Ammon's horn (tissue), 1 donor: ENCODE measurements at regions not wholly inside any gene's neighbourhood (a gene's known extent, or its start where the extent isn't known, plus 50 kb on each side); places are given as distances from the start of the nearest gene placed in this dataset.
"Not testable (repeated sequence)": the region's sequence is repeated elsewhere in the genome, so short reads cannot be mapped to it uniquely, and the experiment has no call there.

Experiments used
- DNase-seq: peaks from one replicate; pipeline ENCODE4 v3.0.0-alpha.2; 2016; ENCODE audit warnings: low spot score

DNA sequence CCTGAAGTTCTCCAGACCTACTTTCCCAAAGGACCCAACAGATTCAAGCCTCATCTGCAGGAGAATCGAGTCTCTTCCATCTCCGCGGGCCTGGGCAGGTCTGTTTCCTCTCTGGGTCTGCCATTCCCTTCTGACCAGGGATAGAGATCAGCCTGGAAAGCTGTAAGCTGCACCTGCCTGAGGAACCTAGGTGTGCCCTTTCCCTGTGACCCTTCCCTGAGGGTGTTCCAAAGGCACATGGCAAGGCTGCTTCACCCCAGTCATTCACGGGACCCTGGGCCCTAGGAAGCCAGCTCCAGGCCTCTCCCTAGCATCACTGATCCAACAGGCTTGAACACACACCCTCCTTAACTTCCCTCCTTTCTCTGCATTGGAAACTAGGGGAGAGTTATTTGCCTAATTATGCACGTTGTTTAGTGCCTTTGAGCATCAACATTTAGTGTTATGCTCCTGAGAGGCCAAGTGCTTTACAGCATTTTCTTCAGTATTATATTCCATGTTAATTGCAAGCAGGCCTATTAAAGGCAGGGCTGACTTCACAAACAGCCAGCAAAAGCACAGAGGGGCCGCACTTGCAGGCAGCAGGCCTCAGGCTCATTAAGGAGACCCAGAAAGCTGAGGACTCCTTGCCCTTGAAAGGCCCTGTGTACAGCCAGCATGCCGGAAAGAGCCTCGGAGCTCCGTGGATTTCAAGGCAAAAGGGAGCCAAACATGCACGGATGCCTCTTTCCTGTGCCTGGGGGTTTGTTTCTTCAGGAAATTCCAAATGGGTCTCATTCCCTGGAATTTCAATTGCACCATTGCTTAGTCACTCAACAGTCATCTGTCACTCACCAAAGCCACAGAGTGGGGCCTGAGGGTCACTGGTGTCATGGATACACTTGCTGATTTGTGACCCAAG lies 91.0 kb upstream of the FAM20C start:
- DNase-seq = no peak

DNA sequence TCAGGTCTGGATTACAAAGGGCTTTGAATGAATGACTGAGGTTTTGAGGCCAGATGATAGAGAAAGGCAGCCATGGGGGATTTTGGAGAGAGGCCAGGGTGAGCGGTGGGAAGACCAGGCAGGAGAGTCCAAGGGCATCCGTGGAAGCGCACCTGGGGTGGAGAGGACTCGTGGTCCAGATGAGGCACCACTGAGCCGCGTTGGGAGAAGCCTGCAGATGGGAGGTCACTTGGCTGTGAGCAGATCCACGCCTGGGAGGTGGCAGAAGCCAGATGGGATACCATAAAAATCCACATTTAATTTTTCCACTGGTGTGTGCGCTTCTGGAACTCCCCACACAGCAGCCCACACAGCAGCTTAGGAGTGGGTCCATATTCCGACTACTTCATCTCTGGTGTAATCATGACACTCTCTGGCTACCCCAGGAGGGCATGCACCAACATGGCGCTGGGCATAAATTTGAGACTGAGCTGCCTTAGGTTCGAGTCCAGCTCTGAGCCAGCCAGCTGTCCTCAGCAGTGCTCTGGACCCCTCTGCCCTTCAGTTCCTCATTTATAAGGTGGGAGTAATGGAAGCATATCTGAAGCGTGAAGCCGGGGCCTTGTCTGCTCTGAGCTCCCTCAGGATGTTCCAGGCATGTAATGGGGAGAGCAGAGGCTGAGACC lies 90.2 kb upstream of the FAM20C start:
- DNase-seq = no peak

DNA sequence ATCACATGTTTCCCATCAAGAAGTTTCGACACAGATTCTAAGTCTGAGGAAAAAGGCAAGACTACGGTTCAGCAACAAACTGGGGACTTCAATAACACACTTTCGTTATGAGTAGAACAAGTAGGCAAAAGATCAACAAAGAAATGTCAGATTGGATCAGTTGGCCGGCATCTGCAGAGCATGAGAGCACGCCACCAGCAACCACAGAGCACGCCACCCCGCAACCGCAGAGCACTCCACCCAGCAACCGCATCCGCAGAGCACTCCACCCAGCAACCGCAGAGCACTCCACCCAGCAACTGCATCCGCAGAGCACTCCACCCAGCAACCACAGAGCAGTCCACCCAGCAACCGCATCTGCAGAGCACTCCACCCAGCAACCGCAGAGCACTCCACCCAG lies 89.7 kb upstream of the FAM20C start:
- no peak for DNase-seq

DNA sequence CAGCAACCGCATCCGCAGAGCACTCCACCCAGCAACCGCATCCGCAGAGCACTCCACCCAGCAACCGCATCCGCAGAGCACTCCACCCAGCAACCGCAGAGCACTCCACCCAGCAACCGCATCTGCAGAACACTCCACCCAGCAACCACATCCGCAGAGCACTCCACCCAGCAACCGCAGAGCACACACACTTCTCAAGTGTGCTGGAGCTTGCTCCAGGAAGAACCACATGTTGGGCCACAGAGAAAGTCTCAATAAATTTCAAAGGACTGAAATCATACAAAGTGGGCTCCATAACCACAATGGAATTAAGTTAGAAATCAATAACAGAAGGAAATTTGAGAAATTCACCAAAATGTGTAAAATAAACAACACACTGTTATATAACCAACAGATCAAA lies 88.4 kb upstream of the FAM20C start:
- not testable (repeated sequence) for DNase-seq

DNA sequence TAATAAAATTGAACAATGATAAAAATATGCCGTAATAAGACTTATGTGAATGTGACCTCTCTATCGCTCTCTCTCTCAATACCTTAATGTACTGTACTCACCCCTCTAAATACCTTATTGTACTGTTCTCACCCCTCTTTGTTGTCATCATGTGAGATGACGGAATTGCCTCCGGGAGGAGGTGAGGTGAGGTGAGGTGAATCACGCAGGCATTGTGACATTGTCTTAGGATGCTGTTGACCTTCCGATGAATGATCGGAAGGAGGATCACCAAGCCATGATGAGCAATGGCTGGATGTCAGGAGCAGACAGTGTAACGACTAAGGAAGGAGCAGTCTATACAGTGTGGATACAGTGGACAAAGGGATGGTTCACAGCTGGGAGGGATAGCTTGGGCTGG lies 87.4 kb upstream of the FAM20C start:
- DNase-seq = no peak

DNA sequence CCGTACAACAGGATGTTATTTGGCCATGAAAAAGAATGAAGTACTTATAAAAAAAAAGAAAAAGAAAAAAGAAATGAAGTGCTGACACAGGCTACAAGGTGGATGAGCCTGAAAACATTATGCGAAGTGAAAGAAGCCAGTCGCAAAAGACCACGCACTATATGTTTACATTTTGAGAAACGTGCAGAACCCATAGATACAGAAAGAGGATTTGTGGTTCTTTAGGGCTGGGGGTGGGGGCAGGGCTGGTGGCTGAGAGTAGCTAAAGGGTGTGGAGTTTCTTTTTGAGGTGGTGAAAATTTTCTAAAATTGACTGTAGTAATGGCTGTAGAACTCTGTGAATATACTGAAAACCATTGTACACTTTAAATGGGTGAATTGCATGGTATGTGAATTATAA lies 86.0 kb upstream of the FAM20C start:
- no peak for DNase-seq

DNA sequence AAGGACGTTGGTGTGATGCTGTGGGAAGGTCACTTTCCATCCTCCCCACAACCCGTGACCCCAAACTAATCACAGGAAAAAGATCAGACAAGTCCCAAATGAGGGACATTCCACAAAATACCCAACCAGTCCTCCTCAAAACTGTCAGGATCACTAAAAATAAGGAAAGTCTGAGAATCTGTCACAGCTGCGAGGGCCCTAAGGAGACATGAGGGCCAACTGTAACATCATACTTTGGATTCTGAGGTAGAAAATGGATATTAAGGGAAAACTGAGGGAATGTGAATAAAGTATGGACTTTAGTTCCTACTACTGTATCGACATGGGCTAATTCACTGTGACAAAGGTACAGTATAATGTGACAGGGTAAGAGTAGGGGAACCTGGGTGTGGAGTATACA lies 85.1 kb upstream of the FAM20C start:
- DNase-seq = no peak

DNA sequence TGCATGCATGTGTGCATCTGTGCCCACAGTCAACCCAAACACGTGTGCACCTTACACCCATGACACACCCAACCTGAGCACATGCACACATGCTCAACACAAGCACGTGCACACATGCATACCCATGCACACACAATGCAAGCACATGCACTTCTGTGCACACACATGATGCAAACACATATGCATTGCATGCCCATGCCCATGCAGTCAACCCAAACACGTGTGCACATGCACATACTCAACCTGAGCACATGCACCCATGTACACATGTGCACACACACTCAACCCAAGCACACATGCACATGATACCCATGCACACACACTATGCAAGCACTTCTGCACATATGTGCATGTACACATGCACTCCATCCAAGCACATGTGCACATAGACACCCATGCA lies 84.5 kb upstream of the FAM20C start:
- DNase-seq = no peak

DNA sequence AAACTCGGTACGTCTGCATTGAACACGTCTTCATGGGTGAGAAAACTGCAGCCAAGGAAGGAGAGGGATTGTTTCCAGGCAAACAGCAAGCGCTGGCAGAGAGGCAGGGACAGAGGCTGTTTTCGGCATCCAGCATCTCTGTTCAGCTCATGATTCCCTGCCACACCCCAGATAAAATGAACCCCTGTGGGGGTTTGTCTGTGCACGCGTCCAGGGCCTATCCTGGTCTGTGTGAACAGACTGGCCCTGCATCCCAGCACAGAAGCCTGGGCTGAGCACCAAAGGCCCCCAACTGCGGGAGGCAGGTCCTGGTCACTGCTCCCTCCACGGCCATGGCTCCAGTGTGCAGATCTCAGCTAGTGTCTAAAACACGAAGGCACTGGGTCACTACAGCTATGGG lies 83.3 kb upstream of the FAM20C start:
- no peak for DNase-seq

DNA sequence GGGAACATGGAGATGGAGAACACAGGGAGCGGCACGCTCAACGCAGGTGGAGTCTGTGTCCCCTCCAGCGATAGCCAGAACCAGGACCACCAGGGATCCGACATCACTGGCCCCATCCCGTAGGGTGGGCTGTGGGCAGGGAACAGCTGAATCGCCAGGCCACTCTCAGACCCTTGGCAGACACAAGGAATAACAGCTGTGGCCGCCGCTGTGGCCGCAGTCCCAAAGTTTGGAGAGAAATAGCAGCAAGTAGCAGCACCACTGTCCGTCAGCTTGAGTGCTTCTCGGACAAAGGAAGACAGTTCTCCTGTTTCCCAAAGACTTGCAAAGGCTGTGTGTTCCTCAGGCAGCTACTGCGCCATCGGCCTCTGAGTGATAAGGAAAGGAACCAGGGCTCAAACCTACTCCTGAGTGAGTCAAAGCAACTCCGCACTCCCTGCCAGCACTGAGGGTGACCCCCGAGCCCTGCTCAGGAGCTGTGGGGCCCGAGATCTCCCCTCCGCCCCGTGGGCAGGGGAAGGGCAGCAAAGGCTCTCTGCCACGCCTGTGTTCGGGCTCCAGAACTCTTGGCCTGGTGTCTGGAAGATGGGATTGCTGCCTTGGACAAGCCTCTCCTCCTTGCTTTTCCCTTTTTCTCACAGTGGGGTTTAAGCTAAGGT lies 82.3 kb upstream of the FAM20C start:
- no peak for DNase-seq

DNA sequence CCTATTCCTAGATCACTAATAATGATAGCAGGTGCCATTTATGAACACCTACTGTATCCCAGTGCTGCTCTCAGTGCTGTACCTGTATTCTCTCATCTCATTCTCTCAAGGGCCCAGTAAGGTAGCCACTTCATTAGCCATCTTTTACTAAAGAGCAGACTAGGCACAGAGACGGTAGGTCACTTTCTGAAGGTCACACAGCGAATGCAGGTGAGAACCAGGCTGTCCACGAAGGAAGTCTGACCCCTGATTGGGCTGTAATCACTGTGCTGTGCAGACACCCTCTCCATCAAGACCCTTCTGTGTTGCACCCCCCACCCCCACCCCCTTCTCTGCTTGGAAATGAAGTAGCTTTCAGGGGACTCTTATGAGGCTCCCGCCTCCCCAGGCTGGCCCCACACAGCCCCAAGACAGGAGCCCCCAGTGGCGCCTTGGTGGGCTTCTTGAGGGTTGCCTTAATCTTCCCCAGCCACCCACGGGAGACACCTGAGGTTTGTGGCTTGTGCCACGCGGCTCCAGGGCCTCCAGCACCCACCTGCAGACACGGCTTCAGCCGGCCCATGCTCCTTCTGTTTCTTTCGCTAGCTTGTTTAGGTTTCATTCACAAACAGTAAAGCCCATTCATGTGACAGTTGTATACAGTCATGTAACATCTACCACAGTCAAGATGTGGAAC lies 81.7 kb upstream of the FAM20C start:
- DNase-seq = no peak

DNA sequence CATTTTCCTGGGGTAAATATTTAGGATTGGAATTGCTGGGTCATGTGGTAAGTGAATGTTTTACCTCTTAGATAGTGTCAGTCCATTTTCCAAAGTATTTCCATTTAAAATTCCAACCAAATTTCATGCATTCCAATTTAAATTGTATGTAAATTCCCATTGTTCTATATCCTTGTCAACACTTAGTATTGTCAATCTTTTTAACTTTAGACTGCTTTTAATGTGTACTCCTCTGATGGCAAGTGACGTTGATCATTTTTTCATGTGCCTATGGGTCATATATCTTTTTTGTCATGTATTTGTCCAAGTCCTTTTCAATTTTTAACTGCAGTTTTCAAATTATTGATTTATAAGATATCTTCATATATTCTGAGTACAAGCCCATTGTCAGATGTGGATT lies 80.8 kb upstream of the FAM20C start:
- no peak for DNase-seq

DNA sequence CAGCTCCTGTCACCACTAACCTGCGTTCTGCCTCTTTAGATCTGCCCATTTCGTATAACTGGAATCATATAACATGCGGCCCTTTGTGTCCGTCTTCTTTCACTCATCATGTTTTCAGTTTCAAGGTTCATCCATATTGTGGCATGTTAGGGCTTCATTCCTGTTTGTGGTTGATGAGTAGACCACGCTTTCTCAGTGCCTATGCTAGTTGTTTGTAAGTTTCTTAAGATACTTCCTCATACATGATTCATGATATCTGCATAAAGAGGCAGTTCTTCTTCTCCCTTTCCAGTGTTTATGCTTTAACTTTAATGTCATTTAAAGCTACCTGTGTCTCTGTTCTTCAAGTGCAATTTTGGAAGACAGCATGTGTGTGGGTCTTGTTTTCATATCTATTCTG lies 79.5 kb upstream of the FAM20C start:
- no peak for DNase-seq

DNA sequence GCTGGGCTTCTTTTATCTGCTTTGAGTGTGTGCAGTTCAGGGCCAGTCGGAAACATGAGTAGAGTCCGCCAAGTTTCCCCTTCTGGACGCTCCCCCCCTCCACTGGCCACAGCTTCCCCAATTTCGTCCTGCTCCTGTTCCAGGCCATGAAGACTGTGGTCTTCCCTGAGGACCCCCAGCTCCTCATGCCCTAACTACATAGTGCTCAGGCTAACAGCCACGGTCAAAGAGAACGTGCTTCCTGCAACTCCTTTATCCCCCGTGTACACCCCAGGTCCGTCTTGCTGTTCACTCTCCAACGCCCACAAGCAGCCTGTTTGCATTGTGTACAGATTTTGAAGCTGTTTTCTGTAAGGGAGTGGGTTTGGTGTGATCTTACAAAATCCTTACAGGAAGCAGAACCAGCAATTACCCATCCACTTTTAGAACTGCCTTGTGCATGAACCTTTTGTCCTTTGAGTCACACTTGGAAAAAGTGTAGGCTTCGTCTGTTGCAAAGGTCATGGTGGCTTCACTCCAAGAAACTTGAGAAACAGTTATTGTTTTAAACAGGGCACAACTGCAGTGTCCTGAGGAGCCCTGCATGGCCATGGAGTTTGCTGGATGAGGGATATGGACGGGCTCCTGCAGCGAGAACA lies 77.0 kb upstream of the FAM20C start:
- DNase-seq = peak; percentile 60

DNA sequence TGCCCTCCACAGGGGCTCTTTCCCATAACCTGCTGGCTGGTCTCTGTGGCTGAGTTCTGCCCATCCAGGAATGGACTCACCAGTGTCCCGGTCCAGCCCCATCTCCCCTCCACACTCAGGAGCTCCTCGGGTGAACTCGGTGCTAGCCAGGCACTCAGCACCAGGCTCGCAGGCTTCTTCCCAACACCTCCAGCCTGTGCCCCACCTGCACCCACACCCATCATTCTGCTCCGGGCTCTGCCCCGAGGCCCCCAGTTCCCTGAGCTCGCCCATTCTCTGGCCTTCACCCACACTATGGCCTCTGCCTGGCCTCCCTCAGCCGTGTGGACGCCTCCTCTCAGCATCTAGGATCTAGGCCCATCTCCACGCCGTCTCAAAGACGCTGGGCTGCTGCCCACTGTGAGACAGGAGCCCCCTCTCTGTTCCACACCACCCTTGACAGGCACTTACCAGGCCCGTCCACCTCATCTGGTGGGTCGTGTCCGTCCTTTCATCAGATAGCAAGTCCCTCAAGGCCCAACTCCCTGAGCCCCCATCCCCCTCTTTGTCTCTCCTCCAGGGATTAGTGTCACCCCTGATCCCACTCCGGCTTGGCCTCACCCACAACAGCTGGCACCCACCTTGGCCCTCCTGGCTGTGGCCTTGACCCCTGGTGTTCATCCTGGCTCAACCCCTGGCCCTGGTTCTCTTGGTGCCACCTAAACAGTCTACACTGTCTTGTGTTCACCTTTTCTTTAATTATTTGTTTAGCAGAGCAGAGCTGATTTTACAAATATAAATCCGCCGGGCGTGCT lies 76.0 kb upstream of the FAM20C start:
- DNase-seq = no peak

DNA sequence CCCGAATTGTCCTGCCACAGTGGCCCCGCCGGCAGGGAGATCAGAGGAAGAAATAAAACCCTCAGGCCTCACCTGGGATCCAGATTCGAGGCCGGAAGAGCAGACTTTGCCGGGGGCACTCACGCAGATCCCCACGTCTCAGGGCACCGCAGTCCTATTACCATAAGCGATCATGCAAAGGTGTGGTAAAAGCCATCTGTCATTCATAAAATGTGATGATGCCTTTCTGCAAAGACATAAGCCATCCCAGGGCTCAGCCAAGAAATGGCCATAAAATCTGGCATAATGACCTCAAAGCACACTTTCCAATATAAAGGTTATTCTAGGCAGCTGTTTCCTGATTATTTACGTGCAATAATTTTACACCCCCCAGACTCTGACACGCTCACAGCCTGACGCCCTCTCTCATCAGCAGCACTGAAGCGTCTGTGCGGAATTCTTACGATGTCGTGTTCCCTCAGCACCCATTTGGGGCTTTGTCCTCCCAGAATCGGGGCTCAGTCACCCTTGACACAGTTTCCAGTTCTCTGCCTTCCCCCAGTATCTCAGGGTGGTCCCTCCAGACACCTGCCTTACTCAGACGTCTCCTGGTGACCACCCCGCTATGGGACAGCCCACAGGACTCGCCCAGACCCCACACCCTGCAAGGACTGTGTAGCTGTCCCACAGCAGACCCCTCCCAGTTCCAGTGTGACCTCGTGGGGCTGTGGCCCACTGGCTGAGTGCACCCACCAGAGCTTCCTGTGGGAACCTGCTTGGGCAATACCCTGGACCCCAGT lies 74.3 kb upstream of the FAM20C start:
- no peak for DNase-seq

DNA sequence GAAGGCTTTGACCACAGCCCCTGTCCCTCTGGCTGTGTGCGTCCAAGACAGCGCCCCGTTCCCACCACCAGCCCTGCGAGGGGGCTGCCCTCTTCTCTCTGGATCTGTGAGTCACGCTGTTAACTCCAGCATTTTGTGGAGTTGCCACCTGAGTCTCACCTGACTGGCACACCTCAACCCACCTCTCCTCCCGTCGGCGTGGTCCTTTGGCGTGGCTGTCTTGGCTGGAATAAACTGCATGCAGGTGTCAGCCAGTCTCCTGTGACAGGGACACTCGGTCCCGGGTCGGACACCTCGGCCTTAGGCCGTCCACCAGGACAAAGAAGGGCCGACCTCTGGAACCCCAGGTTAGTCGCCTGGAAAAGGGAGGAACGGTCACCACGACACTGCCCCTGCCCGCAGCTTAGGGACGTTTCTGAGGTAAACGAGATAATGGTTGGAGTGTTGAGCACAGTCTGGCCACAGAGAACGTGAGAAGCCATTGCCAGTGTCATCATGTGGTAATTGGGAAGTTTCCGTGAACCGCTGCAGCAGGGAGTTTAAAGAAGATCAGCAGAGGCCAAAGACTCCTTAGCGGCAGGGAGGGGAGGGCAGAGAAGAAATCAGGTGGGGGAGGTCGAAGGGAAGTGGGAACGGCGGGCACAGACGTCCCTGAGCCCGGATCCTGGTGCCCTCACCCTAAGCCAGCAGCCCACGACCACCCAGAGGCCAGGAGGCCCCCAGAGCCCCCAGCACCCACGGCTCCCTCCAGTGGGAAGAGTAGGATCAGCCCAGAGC lies 73.6 kb upstream of the FAM20C start:
- DNase-seq = no peak

DNA sequence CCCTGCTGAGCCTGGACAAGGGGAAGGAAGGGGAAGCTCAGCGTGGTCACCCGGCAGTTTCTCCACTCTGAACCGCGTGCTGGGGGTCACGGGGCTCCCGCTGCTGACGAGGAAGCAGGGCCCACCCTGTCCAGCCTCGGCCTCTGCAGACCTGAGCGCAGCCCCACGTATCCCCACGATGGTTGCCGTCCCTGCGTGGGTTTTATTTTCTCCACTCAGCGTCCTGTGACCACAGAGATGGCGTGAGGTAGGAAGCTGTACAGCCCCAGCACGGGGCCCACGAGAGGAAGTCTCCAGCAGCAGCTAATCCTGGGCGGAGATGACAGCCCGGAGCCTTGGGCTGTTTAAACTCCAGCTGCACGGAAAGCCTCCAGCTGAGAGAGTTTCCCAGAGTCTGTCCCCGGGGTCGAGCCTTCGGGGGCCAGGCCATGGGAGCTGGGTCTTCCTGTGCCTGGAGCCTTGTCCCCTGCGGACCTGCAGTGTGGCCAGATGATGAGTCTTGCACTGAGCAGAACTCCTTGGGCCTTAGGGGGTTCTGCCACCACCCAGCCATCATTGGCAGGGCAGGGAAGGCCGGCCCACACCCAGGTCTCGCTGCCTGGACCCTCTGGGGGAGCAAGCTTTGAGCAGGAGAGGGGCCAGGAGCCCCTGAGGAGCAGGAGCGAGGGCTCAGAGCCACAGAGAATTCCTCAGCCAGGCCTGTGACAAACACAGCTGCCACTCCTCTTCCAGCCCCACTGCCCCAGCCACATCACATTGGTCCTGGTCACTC lies 72.8 kb upstream of the FAM20C start:
- DNase-seq = peak; percentile 62
